Ectodermal cell (in vitro differentiated cells): ENCODE measurements at regions not wholly inside any gene's neighbourhood (a gene's known extent, or its start where the extent isn't known, plus 50 kb on each side); places are given as distances from the start of the nearest gene placed in this dataset.

ENCODE experiments used
- H3K27ac ChIP-seq: 2 replicates; pipeline ENCODE4 v1.7.0; 2013; ENCODE audit warnings: mild to moderate bottlenecking, low read depth, low read length; ENCODE audit not compliant: insufficient read depth, poor library complexity, severe bottlenecking
- H3K27me3 ChIP-seq: 2 replicates; pipeline ENCODE4 v1.7.0; 2013; ENCODE audit warnings: mild to moderate bottlenecking, low read length; ENCODE audit not compliant: insufficient read depth, control insufficient read depth, poor library complexity, severe bottlenecking
- H3K36me3 ChIP-seq: one replicate; pipeline ENCODE4 v1.7.0; 2013; ENCODE audit warnings: low read length; ENCODE audit not compliant: control insufficient read depth, insufficient read depth
- H3K4me1 ChIP-seq: one replicate; pipeline ENCODE4 v1.7.0; 2013; ENCODE audit warnings: low read length; ENCODE audit not compliant: control insufficient read depth, insufficient read depth
- H3K4me3 ChIP-seq: 2 replicates; pipeline ENCODE4 v1.7.0; 2013; ENCODE audit warnings: low read depth, low read length, control low read depth; ENCODE audit not compliant: insufficient read depth
- H3K9me3 ChIP-seq: 2 replicates; pipeline ENCODE4 v1.7.0; 2013; ENCODE audit warnings: mild to moderate bottlenecking, low read length, moderate library complexity; ENCODE audit not compliant: control insufficient read depth
- WGBS, 2 experiments: methylation state at CpG; one replicate each; pipeline ENCODE4 v1.1.7; 2013; ENCODE audit warnings: missing lambda C conversion rate in 2 of 2; 5-methylcytosine and 5-hydroxymethylcytosine counted together

GRCh38 chr2:118791483-118791882 lies 56.0 kb downstream of the EN1 start:
- Histone ChIP-seq H3K27me3 (no peaks in the 10 kb centered on the region), H3K36me3 (no peaks in the 10 kb centered on the region), H3K9me3 (no peaks in the 10 kb centered on the region), H3K4me1 (peaks cover 7% of the 10 kb centered on the region), H3K4me3 (no peak overlapping the region), H3K27ac (no peak overlapping the region)

GRCh38 chr2:118786746-118787145 lies 60.7 kb downstream of the EN1 start:
- Histone ChIP-seq H3K36me3 (no peaks in the 10 kb centered on the region), H3K9me3 (no peaks in the 10 kb centered on the region), H3K4me1 (peaks cover 8% of the 10 kb centered on the region), H3K27ac (no peak overlapping the region), H3K27me3 (peaks cover 3% of the 10 kb centered on the region), H3K4me3 (no peak overlapping the region)
- 66 to 67% methylated on average over 7 of the region's 7 CpGs for WGBS, 2 experiments

- Histone ChIP-seq H3K27ac (no peak overlapping the region), H3K4me1 (peaks cover 8% of the 10 kb centered on the region), H3K36me3 (no peaks in the 10 kb centered on the region), H3K4me3 (no peak overlapping the region), H3K27me3 (peaks cover 3% of the 10 kb centered on the region), H3K9me3 (no peaks in the 10 kb centered on the region)
- WGBS, 2 experiments, result 84% methylated on average over 6 of the region's 6 CpGs
Measured at GRCh38 chr2:118784860-118785259, 62.6 kb downstream of the EN1 start.

GRCh38 chr2:118779362-118779761 lies 68.1 kb downstream of the EN1 start:
- H3K9me3 ChIP-seq, result no peaks in the 10 kb centered on the region
- peaks cover 16% of the 10 kb centered on the region for H3K27me3 ChIP-seq
- H3K27ac ChIP-seq, result no peak overlapping the region
- 88 to 93% methylated on average over 1 of the region's 1 CpG for WGBS, 2 experiments
- no peaks in the 10 kb centered on the region for H3K36me3 ChIP-seq
- no peaks in the 10 kb centered on the region for H3K4me1 ChIP-seq
- H3K4me3 ChIP-seq, result no peak overlapping the region

- Histone ChIP-seq H3K4me3 (peak overlapping the region; percentile 19), H3K4me1 (no peaks in the 10 kb centered on the region), H3K27ac (no peak overlapping the region), H3K36me3 (no peaks in the 10 kb centered on the region), H3K27me3 (peaks cover 36% of the 10 kb centered on the region), H3K9me3 (no peaks in the 10 kb centered on the region)
- 0 to 1% methylated on average over 44 to 45 of the region's 45 CpGs for WGBS, 2 experiments
Measured at GRCh38 chr2:118774458-118775133, 72.9 kb downstream of the EN1 start.

- Histone ChIP-seq H3K27me3 (peaks cover 36% of the 10 kb centered on the region), H3K4me3 (no peak overlapping the region), H3K9me3 (no peaks in the 10 kb centered on the region), H3K36me3 (no peaks in the 10 kb centered on the region), H3K4me1 (no peaks in the 10 kb centered on the region), H3K27ac (no peak overlapping the region)
- 68 to 82% methylated on average over 7 of the region's 7 CpGs for WGBS, 2 experiments
Measured at GRCh38 chr2:118773826-118774225, 73.6 kb downstream of the EN1 start.

- H3K27me3 ChIP-seq, result peaks cover 38% of the 10 kb centered on the region
- no peak overlapping the region for H3K4me3 ChIP-seq
- no peaks in the 10 kb centered on the region for H3K4me1 ChIP-seq
- H3K9me3 ChIP-seq, result no peaks in the 10 kb centered on the region
- WGBS, 2 experiments, result 94 to 95% methylated on average over 21 to 22 of the region's 22 CpGs
- H3K36me3 ChIP-seq, result no peaks in the 10 kb centered on the region
- H3K27ac ChIP-seq, result no peak overlapping the region
Measured at GRCh38 chr2:118772487-118773200, 74.8 kb downstream of the EN1 start.

GRCh38 chr2:118769707-118770400 lies 77.6 kb downstream of the EN1 start:
- H3K4me3 ChIP-seq, result no peak overlapping the region
- H3K27me3 ChIP-seq, result peaks cover 38% of the 10 kb centered on the region
- 87 to 89% methylated on average over 6 of the region's 6 CpGs for WGBS, 2 experiments
- no peaks in the 10 kb centered on the region for H3K4me1 ChIP-seq
- H3K36me3 ChIP-seq, result no peaks in the 10 kb centered on the region
- H3K27ac ChIP-seq, result no peak overlapping the region
- no peaks in the 10 kb centered on the region for H3K9me3 ChIP-seq

GRCh38 chr2:118766871-118767270 lies 80.6 kb downstream of the EN1 start:
- H3K4me3 ChIP-seq, result no peak overlapping the region
- no peaks in the 10 kb centered on the region for H3K9me3 ChIP-seq
- no peaks in the 10 kb centered on the region for H3K36me3 ChIP-seq
- H3K4me1 ChIP-seq, result no peaks in the 10 kb centered on the region
- no peak overlapping the region for H3K27ac ChIP-seq
- WGBS, 2 experiments, result 58 to 65% methylated on average over 6 of the region's 6 CpGs
- H3K27me3 ChIP-seq, result peaks cover 25% of the 10 kb centered on the region

- peaks cover 25% of the 10 kb centered on the region for H3K27me3 ChIP-seq
- no peak overlapping the region for H3K27ac ChIP-seq
Measured at GRCh38 chr2:118764855-118765254, 82.6 kb downstream of the EN1 start.

More at GRCh38 chr2:118764855-118765254, 82.6 kb downstream of the EN1 start:
- no peaks in the 10 kb centered on the region for H3K36me3 ChIP-seq
- no peaks in the 10 kb centered on the region for H3K4me1 ChIP-seq
- no peaks in the 10 kb centered on the region for H3K9me3 ChIP-seq
- no peak overlapping the region for H3K4me3 ChIP-seq
- 93 to 94% methylated on average over 4 of the region's 4 CpGs for WGBS, 2 experiments
